ENCODE measurements at regions not wholly inside any gene's neighbourhood (a gene's known extent, or its start where the extent isn't known, plus 50 kb on each side); places are given as distances from the start of the nearest gene placed in this dataset.

DNA sequence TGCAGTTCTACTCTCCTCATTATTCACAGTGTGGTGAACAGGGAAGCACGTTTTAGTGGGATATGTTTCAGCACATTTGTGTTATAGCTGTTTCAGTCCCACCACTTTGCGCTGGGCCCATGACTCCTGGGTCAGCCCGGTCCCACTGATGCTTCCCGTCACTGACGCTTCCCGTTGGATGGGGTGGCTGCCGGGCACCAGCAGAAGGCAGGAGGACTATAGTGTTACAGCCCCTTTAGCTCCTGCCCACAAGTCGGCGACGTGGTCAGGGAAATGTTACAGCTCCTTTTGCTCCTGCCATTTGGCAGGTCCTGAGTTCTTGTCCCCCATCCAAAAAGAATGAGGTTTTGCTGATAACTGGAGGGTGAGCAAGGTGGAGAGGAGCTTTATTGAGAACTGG, 732.2 kb downstream of the NR4A2 start:
- H3K9me3 Mint-ChIP-seq (ENCODE audit: unreplicated experiment), result no peaks in the 10 kb centered on the region
- DNase-seq, result no peak
- no peak overlapping the region for H3K4me3 Mint-ChIP-seq (ENCODE audit: unreplicated experiment)
- intact Hi-C loops (cut with micrococcal nuclease; ENCODE audit: unreplicated experiment), result no loop called here
- Histone ChIP-seq H3K36me3 (ENCODE audit: control insufficient read depth, insufficient read depth, low read length) (no peaks in the 10 kb centered on the region), H3K4me1 (no peaks in the 10 kb centered on the region), H3K9me3 (no peaks in the 10 kb centered on the region; the same call in 1 of the 2 replicates), H3K27me3 (replicated peaks; ENCODE audit: control insufficient read depth, insufficient read depth, low read length) (no peaks in the 10 kb centered on the region), H3K4me3 (ENCODE audit: low read depth, low read length) (no peak overlapping the region)
- ChIA-PET CTCF (no interaction called here), POLR2A (no interaction called here)
- BruUV-seq (replicated peaks), result no TSS peak
- TF ChIP-seq, protein P1, sequence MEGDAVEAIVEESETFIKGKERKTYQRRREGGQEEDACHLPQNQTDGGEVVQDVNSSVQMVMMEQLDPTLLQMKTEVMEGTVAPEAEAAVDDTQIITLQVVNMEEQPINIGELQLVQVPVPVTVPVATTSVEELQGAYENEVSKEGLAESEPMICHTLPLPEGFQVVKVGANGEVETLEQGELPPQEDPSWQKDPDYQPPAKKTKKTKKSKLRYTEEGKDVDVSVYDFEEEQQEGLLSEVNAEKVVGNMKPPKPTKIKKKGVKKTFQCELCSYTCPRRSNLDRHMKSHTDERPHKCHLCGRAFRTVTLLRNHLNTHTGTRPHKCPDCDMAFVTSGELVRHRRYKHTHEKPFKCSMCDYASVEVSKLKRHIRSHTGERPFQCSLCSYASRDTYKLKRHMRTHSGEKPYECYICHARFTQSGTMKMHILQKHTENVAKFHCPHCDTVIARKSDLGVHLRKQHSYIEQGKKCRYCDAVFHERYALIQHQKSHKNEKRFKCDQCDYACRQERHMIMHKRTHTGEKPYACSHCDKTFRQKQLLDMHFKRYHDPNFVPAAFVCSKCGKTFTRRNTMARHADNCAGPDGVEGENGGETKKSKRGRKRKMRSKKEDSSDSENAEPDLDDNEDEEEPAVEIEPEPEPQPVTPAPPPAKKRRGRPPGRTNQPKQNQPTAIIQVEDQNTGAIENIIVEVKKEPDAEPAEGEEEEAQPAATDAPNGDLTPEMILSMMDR (IDR thresholded peaks at IDR 0.05; ENCODE audit: insufficient read depth in 1 of 2, low read depth in 1 of 2, low read length in 1 of 2, severe bottlenecking in 1 of 2, unreplicated experiment in 1 of 2), result no peak
- H3K4me1 Mint-ChIP-seq (ENCODE audit: low read depth, unreplicated experiment), result no peaks in the 10 kb centered on the region
- H3K27me3 Mint-ChIP-seq (ENCODE audit: insufficient read depth, unreplicated experiment), result no peaks in the 10 kb centered on the region
- no peaks in the 10 kb centered on the region for H3K36me3 Mint-ChIP-seq (ENCODE audit: insufficient read depth, unreplicated experiment)
- H3K27ac Mint-ChIP-seq (ENCODE audit: unreplicated experiment), result no peak overlapping the region

DNA sequence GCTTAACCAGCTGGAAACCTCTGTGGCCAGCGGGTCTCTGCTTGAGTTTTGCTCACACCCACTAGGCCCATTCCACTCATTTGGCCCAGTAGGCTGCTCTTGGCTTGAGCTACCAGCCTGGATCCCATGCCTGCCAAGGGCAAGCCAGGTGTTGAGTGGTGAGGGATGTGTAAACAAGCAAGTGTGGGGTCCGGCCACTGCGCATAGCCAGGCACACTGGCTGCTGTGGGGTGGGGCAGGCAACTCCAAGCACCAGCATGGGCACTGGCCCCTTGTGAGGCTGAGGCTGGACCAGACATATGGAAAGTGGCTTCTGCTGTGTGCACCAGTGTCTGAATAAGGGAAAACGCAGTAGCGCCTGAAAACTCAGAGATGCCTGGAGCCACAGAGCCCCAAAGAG, 732.7 kb downstream of the NR4A2 start:
- Mint-ChIP-seq H3K27ac (ENCODE audit: unreplicated experiment) (no peak overlapping the region), H3K4me1 (ENCODE audit: low read depth, unreplicated experiment) (no peaks in the 10 kb centered on the region), H3K4me3 (ENCODE audit: unreplicated experiment) (no peak overlapping the region), H3K27me3 (ENCODE audit: insufficient read depth, unreplicated experiment) (no peaks in the 10 kb centered on the region), H3K36me3 (ENCODE audit: insufficient read depth, unreplicated experiment) (no peaks in the 10 kb centered on the region), H3K9me3 (ENCODE audit: unreplicated experiment) (no peaks in the 10 kb centered on the region)
- H3K4me1 ChIP-seq, result no peaks in the 10 kb centered on the region
- no peaks in the 10 kb centered on the region for H3K27me3 ChIP-seq (replicated peaks; ENCODE audit: control insufficient read depth, insufficient read depth, low read length)
- CTCF ChIA-PET, result no interaction called here
- intact Hi-C loops (cut with micrococcal nuclease; ENCODE audit: unreplicated experiment), result no loop called here
- BruUV-seq (replicated peaks), result no TSS peak
- DNase-seq, result no peak
- H3K4me3 ChIP-seq (ENCODE audit: low read depth, low read length), result no peak overlapping the region
- POLR2A ChIA-PET, result no interaction called here
- H3K9me3 ChIP-seq, result no peaks in the 10 kb centered on the region; the same call in 1 of the 2 replicates
- TF ChIP-seq, protein P1 (IDR thresholded peaks at IDR 0.05; ENCODE audit: insufficient read depth in 1 of 2, low read depth in 1 of 2, low read length in 1 of 2, severe bottlenecking in 1 of 2, unreplicated experiment in 1 of 2), result no peak
- H3K36me3 ChIP-seq (ENCODE audit: control insufficient read depth, insufficient read depth, low read length), result no peaks in the 10 kb centered on the region

DNA sequence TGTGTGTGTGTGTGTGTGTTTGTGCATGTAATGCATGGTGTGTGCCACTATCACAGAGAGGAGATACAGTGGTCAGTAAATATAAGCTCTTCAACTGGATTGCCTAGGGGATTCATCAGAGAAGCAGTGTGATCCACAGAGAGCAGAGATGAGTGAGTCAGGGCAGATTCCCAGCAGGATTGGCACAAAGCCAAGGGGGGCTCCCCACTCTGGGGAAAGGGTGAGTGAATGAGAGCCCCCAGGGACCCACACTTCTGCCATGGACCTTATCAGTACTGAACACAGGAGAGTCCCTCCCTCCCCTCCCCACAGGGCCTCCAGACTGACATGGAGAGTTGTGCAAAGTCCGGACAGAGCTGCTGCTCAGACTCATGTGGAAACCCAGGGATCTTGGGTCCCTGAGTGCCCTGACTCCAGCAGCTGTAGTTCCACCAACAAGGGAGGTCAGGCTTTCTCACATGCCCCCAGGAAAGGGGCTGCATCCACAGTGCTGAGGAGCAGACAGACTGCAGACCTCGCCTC, 748.8 kb downstream of the NR4A2 start:
- Histone ChIP-seq H3K9me3 (no peaks in the 10 kb centered on the region), H3K36me3 (ENCODE audit: control insufficient read depth, insufficient read depth, low read length) (no peaks in the 10 kb centered on the region), H3K4me1 (no peaks in the 10 kb centered on the region), H3K4me3 (ENCODE audit: low read depth, low read length) (no peak overlapping the region), H3K27me3 (replicated peaks; ENCODE audit: control insufficient read depth, insufficient read depth, low read length) (no peaks in the 10 kb centered on the region)
- Mint-ChIP-seq H3K27me3 (ENCODE audit: insufficient read depth, unreplicated experiment) (peaks cover 2% of the 10 kb centered on the region), H3K9me3 (ENCODE audit: unreplicated experiment) (no peaks in the 10 kb centered on the region), H3K27ac (ENCODE audit: unreplicated experiment) (no peak overlapping the region), H3K4me3 (ENCODE audit: unreplicated experiment) (no peak overlapping the region), H3K4me1 (ENCODE audit: low read depth, unreplicated experiment) (no peaks in the 10 kb centered on the region), H3K36me3 (ENCODE audit: insufficient read depth, unreplicated experiment) (no peaks in the 10 kb centered on the region)
- TF ChIP-seq, protein P1 (IDR thresholded peaks at IDR 0.05; ENCODE audit: insufficient read depth in 1 of 2, low read depth in 1 of 2, low read length in 1 of 2, severe bottlenecking in 1 of 2, unreplicated experiment in 1 of 2), result no peak
- ChIA-PET POLR2A (no interaction called here), CTCF (no interaction called here)
- no TSS peak for BruUV-seq (replicated peaks)
- DNase-seq, result no peak
- intact Hi-C loops (cut with micrococcal nuclease; ENCODE audit: unreplicated experiment), result no loop called here

Data from Caco-2 (cell line).